CD14-positive monocyte (primary cell): ENCODE measurements at regions not wholly inside any gene's neighbourhood (a gene's known extent, or its start where the extent isn't known, plus 50 kb on each side); places are given as distances from the start of the nearest gene placed in this dataset.

Experiments
- DNase-seq, 3 donors: peaks; one replicate each; pipeline ENCODE4 v3.0.0-alpha.2; 2011 to 2022
- H2AFZ ChIP-seq: 2 replicates; pipeline ENCODE4 v1.6.0; 2012; ENCODE audit warnings: mild to moderate bottlenecking, low read depth, low read length, inconsistent platforms; ENCODE audit not compliant: insufficient read depth, poor library complexity, severe bottlenecking
- H3K27ac ChIP-seq, 2 donors: 1 replicate in 1 of 2; 2 replicates in 1 of 2; pipeline ENCODE4 v1.5.1; 2012 to 2013; ENCODE audit warnings: low read length in 2 of 2, control low read depth in 1 of 2, inconsistent platforms in 1 of 2, low read depth in 1 of 2, mild to moderate bottlenecking in 1 of 2
- H3K27me3 ChIP-seq, 2 donors: one replicate each; pipeline versions ENCODE4 v1.6.0 to v1.6.1; 2011 to 2013; ENCODE audit warnings: low read length in 2 of 2; ENCODE audit not compliant: control insufficient read depth in 2 of 2, insufficient read depth in 2 of 2
- H3K36me3 ChIP-seq, 2 donors: replicated peaks in 1 of 2; 1 replicate in 1 of 2; 2 replicates in 1 of 2; pipeline versions ENCODE4 v1.5.1 to v1.6.1; 2012 to 2013; ENCODE audit warnings: low read length in 2 of 2, control low read depth in 1 of 2, inconsistent platforms in 1 of 2, mild to moderate bottlenecking in 1 of 2; ENCODE audit not compliant: insufficient read depth in 2 of 2, control insufficient read depth in 1 of 2
- H3K4me1 ChIP-seq, 2 donors: 1 replicate in 1 of 2; 2 replicates in 1 of 2; pipeline versions ENCODE4 v1.5.1 to v1.6.1; 2012 to 2013; ENCODE audit warnings: low read length in 2 of 2, control low read depth in 1 of 2, inconsistent platforms in 1 of 2, mild to moderate bottlenecking in 1 of 2, moderate library complexity in 1 of 2; ENCODE audit not compliant: insufficient read depth in 2 of 2, control insufficient read depth in 1 of 2
- H3K4me2 ChIP-seq: replicated peaks from 2 replicates; pipeline ENCODE3; 2012; ENCODE audit warnings: low read length, moderate library complexity, mild to moderate bottlenecking; ENCODE audit not compliant: poor library complexity, severe bottlenecking; ENCODE audit errors: extremely low read depth
- H3K4me3 ChIP-seq, 3 experiments: fragments of 200-600 bp in 1 of 3; sonication (generic) in 1 of 3; replicated peaks in 1 of 3; 1 replicate in 2 of 3; 2 replicates in 1 of 3; pipeline ENCODE4 v1.5.1; 2011 to 2013; ENCODE audit warnings: low read length in 3 of 3, mild to moderate bottlenecking in 3 of 3, control low read depth in 2 of 3, low read depth in 2 of 3, inconsistent platforms in 1 of 3, moderate library complexity in 1 of 3
- H3K79me2 ChIP-seq: 2 replicates; pipeline ENCODE4 v1.6.0; 2012; ENCODE audit warnings: mild to moderate bottlenecking, control low read depth, inconsistent platforms, low read length, moderate library complexity; ENCODE audit not compliant: insufficient read depth
- H3K9ac ChIP-seq: 2 replicates; pipeline ENCODE4 v1.6.0; 2017; ENCODE audit warnings: low read length, mild to moderate bottlenecking; ENCODE audit not compliant: insufficient read depth, poor library complexity, severe bottlenecking
- H3K9me3 ChIP-seq, 2 donors: replicated peaks in 1 of 2; 1 replicate in 1 of 2; 2 replicates in 1 of 2; pipeline versions ENCODE4 v1.5.1 to v1.6.1; 2012 to 2013; ENCODE audit warnings: low read length in 2 of 2, control low read depth in 1 of 2; ENCODE audit not compliant: control insufficient read depth in 1 of 2, insufficient read depth in 1 of 2
- H4K20me1 ChIP-seq: 2 replicates; pipeline ENCODE4 v1.6.0; 2012; ENCODE audit warnings: mild to moderate bottlenecking, low read length, control low read depth, moderate library complexity; ENCODE audit not compliant: insufficient read depth
- H3K27ac Mint-ChIP-seq, 7 donors: one replicate each; pipeline ENCODE4 v1.8.0; 2020; ENCODE audit warnings: mild to moderate bottlenecking in 7 of 7, mixed read lengths in 7 of 7, moderate library complexity in 6 of 7, inconsistent platforms in 2 of 7
- H3K27me3 Mint-ChIP-seq, 3 donors: one replicate each; pipeline ENCODE4 v1.8.0; 2021 to 2022; ENCODE audit warnings: low read depth in 3 of 3, mild to moderate bottlenecking in 3 of 3, mixed read lengths in 3 of 3, moderate library complexity in 3 of 3, inconsistent platforms in 1 of 3
- H3K36me3 Mint-ChIP-seq, 2 donors: one replicate each; pipeline ENCODE4 v1.8.0; 2020; ENCODE audit warnings: mixed read lengths in 2 of 2, inconsistent platforms in 1 of 2, mild to moderate bottlenecking in 1 of 2
- H3K4me1 Mint-ChIP-seq: one replicate; pipeline ENCODE4 v1.8.0; 2020; ENCODE audit warnings: mild to moderate bottlenecking, mixed read lengths
- H3K4me3 Mint-ChIP-seq, 2 donors: one replicate each; pipeline ENCODE4 v1.8.0; 2020; ENCODE audit warnings: mild to moderate bottlenecking in 2 of 2, mixed read lengths in 2 of 2, moderate library complexity in 1 of 2
- H3K9me3 Mint-ChIP-seq, 7 donors: one replicate each; pipeline ENCODE4 v1.8.0; 2020 to 2022; ENCODE audit warnings: mixed read lengths in 7 of 7, mild to moderate bottlenecking in 6 of 7, moderate library complexity in 6 of 7, inconsistent platforms in 2 of 7
- WGBS: methylation state at CpG from one replicate; pipeline ENCODE4 v1.1.5; 2013; ENCODE audit warnings: missing lambda C conversion rate; ENCODE audit not compliant: insufficient coverage; 5-methylcytosine and 5-hydroxymethylcytosine counted together
- intact Hi-C, 2 donors: fragments of 100-400 bp; cut with micrococcal nuclease; formaldehyde crosslinking; loops; one replicate each; pipeline versions ENCODE4 v1.15.0 to v1.15.1; 2023
- TF ChIP-seq, protein P1 (sequence below): fragments of 200-600 bp; IDR thresholded peaks from one replicate; pipeline ENCODE4 v1.8.0; 2022; ENCODE audit warnings: antibody characterized with exemption, mild to moderate bottlenecking

DNA sequence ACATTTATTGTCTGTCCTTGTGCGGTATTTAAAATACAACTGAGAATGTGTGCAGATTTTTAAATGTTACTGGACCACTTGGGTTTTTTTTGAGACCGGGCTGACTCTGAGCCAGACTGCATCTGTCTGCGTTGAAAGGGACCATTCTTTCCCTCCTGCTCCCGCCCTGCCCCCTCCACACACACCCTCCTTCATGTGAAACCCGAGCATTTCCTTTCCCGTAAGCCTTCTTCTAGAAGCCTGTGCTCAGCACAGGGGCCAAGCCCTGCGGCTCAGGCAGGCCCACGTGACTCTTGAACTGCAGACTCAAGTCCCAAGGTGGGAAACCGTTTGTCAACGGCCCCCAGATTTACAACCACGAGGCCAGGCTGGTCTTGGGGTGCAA is 82.7 kb upstream of the FOXC1 start:
- Histone ChIP-seq H3K27me3 (peaks cover 0 to 14% of the 10 kb centered on the region in 2 donors), H3K4me3 (no peak overlapping the region), H3K4me1 (peaks cover 7 to 9% of the 10 kb centered on the region in 2 donors), H3K9ac (no peak overlapping the region), H2AFZ (no peak overlapping the region), H3K79me2 (no peaks in the 10 kb centered on the region), H3K4me2 (no peak overlapping the region), H4K20me1 (no peaks in the 10 kb centered on the region), H3K9me3 (no peaks in the 10 kb centered on the region), H3K27ac (no peak overlapping the region), H3K36me3 (no peaks in the 10 kb centered on the region)
- 12% methylated on average over 9 of the region's 11 CpGs for WGBS
- Mint-ChIP-seq H3K27ac (no peak overlapping the region), H3K27me3 (peaks cover 17 to 30% (median 20%) of the 10 kb centered on the region in 3 donors), H3K4me3 (no peak overlapping the region), H3K9me3 (peaks cover 0 to 7% (median 2%) of the 10 kb centered on the region in 7 donors), H3K4me1 (peaks cover 17% of the 10 kb centered on the region), H3K36me3 (no peaks in the 10 kb centered on the region)
- DNase-seq, result no peak
- intact Hi-C loops, result no loop called here
- TF ChIP-seq, protein P1, sequence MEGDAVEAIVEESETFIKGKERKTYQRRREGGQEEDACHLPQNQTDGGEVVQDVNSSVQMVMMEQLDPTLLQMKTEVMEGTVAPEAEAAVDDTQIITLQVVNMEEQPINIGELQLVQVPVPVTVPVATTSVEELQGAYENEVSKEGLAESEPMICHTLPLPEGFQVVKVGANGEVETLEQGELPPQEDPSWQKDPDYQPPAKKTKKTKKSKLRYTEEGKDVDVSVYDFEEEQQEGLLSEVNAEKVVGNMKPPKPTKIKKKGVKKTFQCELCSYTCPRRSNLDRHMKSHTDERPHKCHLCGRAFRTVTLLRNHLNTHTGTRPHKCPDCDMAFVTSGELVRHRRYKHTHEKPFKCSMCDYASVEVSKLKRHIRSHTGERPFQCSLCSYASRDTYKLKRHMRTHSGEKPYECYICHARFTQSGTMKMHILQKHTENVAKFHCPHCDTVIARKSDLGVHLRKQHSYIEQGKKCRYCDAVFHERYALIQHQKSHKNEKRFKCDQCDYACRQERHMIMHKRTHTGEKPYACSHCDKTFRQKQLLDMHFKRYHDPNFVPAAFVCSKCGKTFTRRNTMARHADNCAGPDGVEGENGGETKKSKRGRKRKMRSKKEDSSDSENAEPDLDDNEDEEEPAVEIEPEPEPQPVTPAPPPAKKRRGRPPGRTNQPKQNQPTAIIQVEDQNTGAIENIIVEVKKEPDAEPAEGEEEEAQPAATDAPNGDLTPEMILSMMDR, result no peak

DNA sequence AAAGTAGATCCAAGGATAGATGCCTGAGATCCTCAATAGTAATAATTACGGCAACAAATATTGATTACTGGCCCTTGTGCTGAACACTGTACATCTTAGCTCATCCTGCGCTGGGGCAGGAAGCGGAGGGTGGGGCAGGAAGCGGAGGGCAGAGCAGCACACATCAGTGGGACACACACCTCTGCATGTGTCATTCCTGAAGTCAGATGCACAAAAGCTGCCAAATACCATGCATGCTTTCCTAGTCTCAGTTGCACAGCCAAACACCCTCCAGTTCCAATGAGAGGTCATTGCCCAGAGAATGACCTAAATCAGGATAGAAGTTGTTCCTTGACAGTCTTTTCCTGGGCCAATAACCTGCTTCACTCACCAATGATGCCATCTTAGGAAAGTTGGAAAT is 74.4 kb upstream of the FOXC1 start:
- Histone ChIP-seq H4K20me1 (no peaks in the 10 kb centered on the region), H3K27ac (no peak overlapping the region), H3K79me2 (no peaks in the 10 kb centered on the region), H3K9ac (no peak overlapping the region), H3K9me3 (no peaks in the 10 kb centered on the region), H3K27me3 (no peaks in the 10 kb centered on the region), H3K4me2 (no peak overlapping the region), H2AFZ (no peak overlapping the region), H3K4me1 (no peaks in the 10 kb centered on the region), H3K4me3 (no peak overlapping the region), H3K36me3 (no peaks in the 10 kb centered on the region)
- TF ChIP-seq, protein P1, result no peak
- intact Hi-C loops, result no loop called here
- no peak overlapping the region for H3K4me3 Mint-ChIP-seq
- H3K4me1 Mint-ChIP-seq, result peaks cover 2% of the 10 kb centered on the region
- H3K27ac Mint-ChIP-seq, result no peak overlapping the region
- H3K27me3 Mint-ChIP-seq, result peaks cover 0 to 5% (median 0%) of the 10 kb centered on the region in 3 donors
- peaks cover 0 to 3% (median 0%) of the 10 kb centered on the region in 7 donors for H3K9me3 Mint-ChIP-seq
- no peak for DNase-seq
- H3K36me3 Mint-ChIP-seq, result peaks cover 0 to 1% of the 10 kb centered on the region in 2 donors
- 86% methylated on average over 4 of the region's 4 CpGs for WGBS
